ENCODE measurements at regions not wholly inside any gene's neighbourhood (a gene's known extent, or its start where the extent isn't known, plus 50 kb on each side); places are given as distances from the start of the nearest gene placed in this dataset.

GRCh38 chr11:29518389-29519174 is 498.2 kb downstream of the KCNA4 start:
- Histone ChIP-seq H3K4me2 (ENCODE audit: low read length) (no peak overlapping the region), H3K4me3 (ENCODE audit: low read length) (no peak overlapping the region), H4K20me1 (ENCODE audit: low read length) (no peaks in the 10 kb centered on the region), H3K79me2 (ENCODE audit: low read length) (no peaks in the 10 kb centered on the region), H3F3A (ENCODE audit: low read length, unreplicated experiment) (no peaks in the 10 kb centered on the region), H3K9ac (ENCODE audit: low read length) (no peak overlapping the region), H3K4me1 (ENCODE audit: insufficient read depth, low read length) (no peaks in the 10 kb centered on the region), H2AFZ (ENCODE audit: low read length) (no peak overlapping the region), H3K9me3 (ENCODE audit: low read length) (peaks cover 5% of the 10 kb centered on the region; the same call in 1 of the 2 replicates), H3K27me3 (ENCODE audit: low read length) (no peaks in the 10 kb centered on the region), H3K36me3 (ENCODE audit: low read depth, low read length) (no peaks in the 10 kb centered on the region), H3K27ac (ENCODE audit: low read length) (no peak overlapping the region), H3K9me2 (replicated peaks; ENCODE audit: low read length) (no peaks in the 10 kb centered on the region)
- CTCF ChIA-PET = no interaction called here
- DNase-seq (no peak), ATAC-seq (no peak)
- intact Hi-C loops (cut with micrococcal nuclease) = no loop called here
- POLR2A ChIA-PET (ENCODE audit: unreplicated experiment) = no interaction called here
- no TSS peak for BruUV-seq (replicated peaks)
- TF ChIP-seq EZH2 (IDR thresholded peaks at IDR 0.05; ENCODE audit: low read length, unreplicated experiment) = no peak

- Histone ChIP-seq H4K20me1 (ENCODE audit: low read length) (no peaks in the 10 kb centered on the region), H3K4me3 (ENCODE audit: low read length) (no peak overlapping the region), H3K79me2 (ENCODE audit: low read length) (no peaks in the 10 kb centered on the region), H3K27me3 (ENCODE audit: low read length) (no peaks in the 10 kb centered on the region), H3K4me1 (ENCODE audit: insufficient read depth, low read length) (no peaks in the 10 kb centered on the region), H3K27ac (ENCODE audit: low read length) (no peak overlapping the region), H3K9ac (ENCODE audit: low read length) (no peak overlapping the region), H3K4me2 (ENCODE audit: low read length) (no peak overlapping the region), H2AFZ (ENCODE audit: low read length) (no peak overlapping the region), H3K9me3 (ENCODE audit: low read length) (no peaks in the 10 kb centered on the region), H3F3A (ENCODE audit: low read length, unreplicated experiment) (no peaks in the 10 kb centered on the region), H3K9me2 (replicated peaks; ENCODE audit: low read length) (no peaks in the 10 kb centered on the region), H3K36me3 (ENCODE audit: low read depth, low read length) (no peaks in the 10 kb centered on the region)
- intact Hi-C loops (cut with micrococcal nuclease) = no loop called here
- ATAC-seq (no peak), DNase-seq (no peak)
- TF ChIP-seq CTCF (conservative IDR thresholded peaks at IDR 0.05; ENCODE audit: low read depth, low read length) (no peak), EZH2phosphoT487 (IDR thresholded peaks at IDR 0.05; ENCODE audit: borderline replicate concordance, low read length) (no peak), EZH2 (IDR thresholded peaks at IDR 0.05; ENCODE audit: low read length, unreplicated experiment) (no peak)
- BruUV-seq (replicated peaks) = no TSS peak
- POLR2A ChIA-PET (ENCODE audit: unreplicated experiment) = no interaction called here
- CTCF ChIA-PET = no interaction called here
Measured at GRCh38 chr11:29511394-29511793, 505.4 kb downstream of the KCNA4 start.

- Histone ChIP-seq H3F3A (ENCODE audit: low read length, unreplicated experiment) (no peaks in the 10 kb centered on the region), H2AFZ (ENCODE audit: low read length) (no peak overlapping the region), H3K9me3 (ENCODE audit: low read length) (no peaks in the 10 kb centered on the region), H3K4me3 (ENCODE audit: low read length) (no peak overlapping the region), H3K27ac (ENCODE audit: low read length) (no peak overlapping the region), H3K4me2 (ENCODE audit: low read length) (no peak overlapping the region), H3K79me2 (ENCODE audit: low read length) (no peaks in the 10 kb centered on the region), H3K9me2 (replicated peaks; ENCODE audit: low read length) (no peaks in the 10 kb centered on the region), H4K20me1 (ENCODE audit: low read length) (no peaks in the 10 kb centered on the region), H3K36me3 (ENCODE audit: low read depth, low read length) (no peaks in the 10 kb centered on the region), H3K4me1 (ENCODE audit: insufficient read depth, low read length) (no peaks in the 10 kb centered on the region), H3K27me3 (ENCODE audit: low read length) (peaks cover 5% of the 10 kb centered on the region; the same call in 1 of the 2 replicates), H3K9ac (ENCODE audit: low read length) (no peak overlapping the region)
- DNase-seq (no peak), ATAC-seq (no peak)
- TF ChIP-seq EZH2phosphoT487 (IDR thresholded peaks at IDR 0.05; ENCODE audit: borderline replicate concordance, low read length) (no peak), EZH2 (IDR thresholded peaks at IDR 0.05; ENCODE audit: low read length, unreplicated experiment) (no peak), CTCF (conservative IDR thresholded peaks at IDR 0.05; ENCODE audit: low read depth, low read length) (no peak)
- CTCF ChIA-PET = no interaction called here
- POLR2A ChIA-PET (ENCODE audit: unreplicated experiment) = no interaction called here
- intact Hi-C loops (cut with micrococcal nuclease) = no loop called here
- BruUV-seq (replicated peaks) = no TSS peak
Measured at GRCh38 chr11:29507376-29507775, 509.5 kb downstream of the KCNA4 start.
